ENCODE measurements at regions not wholly inside any gene's neighbourhood (a gene's known extent, or its start where the extent isn't known, plus 50 kb on each side); places are given as distances from the start of the nearest gene placed in this dataset.
"Not testable (repeated sequence)": the region's sequence is repeated elsewhere in the genome, so short reads cannot be mapped to it uniquely, and the experiment has no call there.

DNA sequence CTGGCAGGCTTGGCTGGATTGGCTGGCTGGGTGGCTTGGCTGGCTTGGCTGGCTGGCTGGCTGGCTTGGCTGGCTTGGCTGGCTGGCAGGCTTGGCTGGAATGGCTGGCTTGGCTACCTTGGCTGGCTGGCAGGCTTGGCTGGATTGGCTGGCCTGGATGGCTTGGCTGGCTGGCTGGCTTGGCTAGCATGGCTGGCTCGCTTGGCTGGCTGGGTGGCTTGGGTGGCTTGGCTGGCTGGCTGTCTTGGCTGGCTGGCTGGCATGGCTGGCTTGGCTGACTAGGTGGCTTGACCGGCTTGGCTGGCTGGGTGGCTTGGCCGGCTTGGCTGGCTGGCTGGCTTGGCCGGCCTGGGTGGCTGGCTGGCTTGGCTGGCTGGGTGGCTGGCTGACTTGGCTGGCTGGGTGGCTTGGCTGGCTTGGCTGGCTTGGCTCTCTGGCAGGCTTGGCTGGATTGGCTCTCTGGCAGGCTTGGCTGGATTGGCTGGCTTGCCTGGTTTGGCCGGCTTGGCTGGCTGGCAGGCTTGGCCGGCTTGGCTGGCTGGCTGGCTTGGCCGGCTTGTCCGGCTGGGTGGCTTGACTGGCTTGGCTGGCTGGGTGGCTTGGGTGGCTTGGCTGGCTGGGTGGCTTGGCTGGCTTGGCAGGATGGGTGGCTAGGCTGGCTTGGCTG lies 440.9 kb downstream of the GOLGA6L6 start:
- H3K4me1 ChIP-seq (ENCODE audit: control insufficient read depth, insufficient read depth, low read length); DNase-seq; H3K9me3 ChIP-seq (replicated peaks; ENCODE audit: control insufficient read depth, low read depth, low read length); H3K27me3 ChIP-seq (ENCODE audit: control insufficient read depth, insufficient read depth, low read length); H3K36me3 ChIP-seq (ENCODE audit: control insufficient read depth, insufficient read depth, low read length); H3K4me3 ChIP-seq (ENCODE audit: low read length); H3K27ac ChIP-seq (ENCODE audit: low read length): not testable (repeated sequence)
- no CpG with 5 or more reads among the region's 8 CpGs for WGBS (ENCODE audit: insufficient coverage)

DNA sequence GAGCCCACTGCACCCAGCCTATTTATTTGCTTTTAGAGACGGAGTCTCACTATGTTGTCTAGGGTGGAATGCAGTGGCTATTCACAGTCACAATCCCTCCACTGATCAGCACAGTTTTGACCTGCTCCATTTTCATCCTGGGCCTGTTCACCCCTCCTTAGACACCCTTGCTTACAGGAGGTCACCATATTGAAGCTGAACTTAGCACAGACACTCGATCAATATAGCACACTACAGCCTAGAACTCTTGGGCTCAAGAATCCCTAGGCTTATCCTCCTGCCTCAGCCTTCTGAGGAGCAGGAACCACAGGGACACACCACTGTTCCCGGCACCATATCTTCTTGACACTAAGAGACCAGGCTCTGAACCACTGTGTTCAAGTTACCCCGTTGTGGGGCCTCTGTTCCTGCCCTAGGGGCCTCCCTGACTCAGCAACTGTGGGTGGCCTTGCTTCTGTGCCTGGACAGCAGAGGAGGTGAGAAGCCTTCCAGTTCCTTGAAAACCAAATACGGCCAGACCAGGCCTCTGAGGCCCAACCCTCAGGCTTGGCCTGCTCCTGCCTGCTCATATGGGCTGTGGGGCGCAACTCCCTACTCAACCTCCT lies 445.8 kb downstream of the GOLGA6L6 start:
- H3K9me3 ChIP-seq (replicated peaks; ENCODE audit: control insufficient read depth, low read depth, low read length); H3K27ac ChIP-seq (ENCODE audit: low read length); DNase-seq; H3K36me3 ChIP-seq (ENCODE audit: control insufficient read depth, insufficient read depth, low read length); H3K4me3 ChIP-seq (ENCODE audit: low read length); H3K27me3 ChIP-seq (ENCODE audit: control insufficient read depth, insufficient read depth, low read length); H3K4me1 ChIP-seq (ENCODE audit: control insufficient read depth, insufficient read depth, low read length): not testable (repeated sequence)
- WGBS (ENCODE audit: insufficient coverage) = no CpG with 5 or more reads among the region's 6 CpGs

DNA sequence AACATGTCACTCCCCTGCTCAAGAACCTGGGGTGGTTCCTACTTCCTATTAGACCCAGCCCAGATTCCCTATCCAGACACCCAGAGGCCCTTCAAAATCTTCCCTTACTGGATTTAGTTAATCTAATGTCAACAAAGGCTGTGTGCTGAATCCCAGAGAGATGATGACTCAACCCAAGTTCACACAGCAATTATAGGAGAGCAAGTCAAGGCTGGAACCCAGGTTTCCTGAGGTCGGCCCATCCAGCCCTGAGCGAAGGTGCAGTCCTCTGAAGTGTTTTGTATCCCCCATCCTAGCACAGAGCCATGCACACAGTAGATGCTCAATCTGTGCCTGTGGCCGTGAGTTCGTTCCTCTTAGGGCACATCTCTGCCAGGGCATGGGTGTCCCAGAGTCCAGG lies 452.1 kb downstream of the GOLGA6L6 start:
- no CpG with 5 or more reads among the region's 4 CpGs for WGBS (ENCODE audit: insufficient coverage)
- H3K4me1 ChIP-seq (ENCODE audit: control insufficient read depth, insufficient read depth, low read length); DNase-seq; H3K9me3 ChIP-seq (replicated peaks; ENCODE audit: control insufficient read depth, low read depth, low read length); H3K27me3 ChIP-seq (ENCODE audit: control insufficient read depth, insufficient read depth, low read length); H3K27ac ChIP-seq (ENCODE audit: low read length); H3K4me3 ChIP-seq (ENCODE audit: low read length); H3K36me3 ChIP-seq (ENCODE audit: control insufficient read depth, insufficient read depth, low read length): not testable (repeated sequence)

DNA sequence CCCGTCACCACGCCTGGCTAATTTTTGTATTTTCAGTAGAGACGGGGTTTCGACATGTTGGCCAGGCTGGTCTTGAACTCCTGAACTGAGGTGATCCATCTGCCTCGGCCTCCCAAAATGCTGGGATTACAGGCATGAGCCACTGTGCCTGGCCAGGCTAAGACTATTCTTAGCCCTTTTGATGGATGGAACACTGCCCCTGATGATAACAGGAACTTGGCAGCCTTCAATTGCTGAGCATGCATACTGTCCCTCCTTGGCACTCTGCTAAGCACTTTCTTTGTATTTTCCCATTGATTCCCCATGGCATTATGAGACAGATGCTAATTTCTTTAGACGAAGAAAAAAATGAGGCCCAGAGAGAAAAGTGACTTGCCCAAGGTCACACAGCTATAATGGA lies 457.6 kb downstream of the GOLGA6L6 start:
- H3K36me3 ChIP-seq (ENCODE audit: control insufficient read depth, insufficient read depth, low read length); H3K27ac ChIP-seq (ENCODE audit: low read length); H3K4me1 ChIP-seq (ENCODE audit: control insufficient read depth, insufficient read depth, low read length); H3K27me3 ChIP-seq (ENCODE audit: control insufficient read depth, insufficient read depth, low read length); H3K4me3 ChIP-seq (ENCODE audit: low read length); DNase-seq; H3K9me3 ChIP-seq (replicated peaks; ENCODE audit: control insufficient read depth, low read depth, low read length): not testable (repeated sequence)
- no CpG with 5 or more reads among the region's 6 CpGs for WGBS (ENCODE audit: insufficient coverage)

DNA sequence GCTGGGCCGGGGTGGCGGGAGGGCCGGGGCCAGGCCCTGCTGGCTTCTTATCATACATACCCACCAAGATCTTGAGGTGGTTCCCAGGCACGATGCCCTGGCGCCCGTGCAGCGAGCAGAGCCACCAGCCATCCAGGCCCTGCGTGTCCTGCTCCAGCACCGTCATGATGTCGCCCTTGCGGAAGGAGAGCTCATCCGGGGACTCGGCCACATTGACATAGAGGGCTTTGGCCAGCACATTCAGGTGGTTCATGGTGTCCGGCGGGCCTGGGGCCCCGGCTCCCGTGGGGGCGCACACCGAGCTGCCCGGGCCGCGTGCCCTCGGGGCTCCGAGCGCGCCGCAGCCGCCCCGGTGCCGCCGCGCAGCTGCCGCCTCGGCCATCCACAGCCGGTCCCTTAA lies 467.5 kb downstream of the GOLGA6L6 start:
- not testable (repeated sequence) for H3K27ac ChIP-seq (ENCODE audit: low read length)

DNA sequence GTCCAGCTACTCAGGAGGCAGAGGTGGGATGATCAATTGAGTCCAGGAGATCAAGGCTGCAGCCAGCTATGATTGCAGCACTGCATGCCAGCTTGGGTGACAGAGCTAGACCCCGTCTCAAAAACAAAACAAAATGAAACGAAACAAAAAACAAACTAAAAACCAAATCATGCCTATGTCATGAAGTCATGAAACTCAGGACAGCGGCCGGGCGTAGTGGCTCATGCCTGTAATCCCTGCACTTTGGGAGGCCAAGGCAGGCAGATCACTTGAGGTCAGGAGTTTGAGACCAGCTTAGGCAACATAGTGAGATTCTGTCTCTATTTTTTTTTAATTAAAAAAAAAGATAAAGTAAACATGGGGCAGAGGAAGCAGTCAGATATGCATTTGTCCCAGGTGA lies 472.6 kb downstream of the GOLGA6L6 start:
- H3K27me3 ChIP-seq (ENCODE audit: control insufficient read depth, insufficient read depth, low read length); H3K4me1 ChIP-seq (ENCODE audit: control insufficient read depth, insufficient read depth, low read length); H3K27ac ChIP-seq (ENCODE audit: low read length); H3K36me3 ChIP-seq (ENCODE audit: control insufficient read depth, insufficient read depth, low read length); DNase-seq; H3K4me3 ChIP-seq (ENCODE audit: low read length); H3K9me3 ChIP-seq (replicated peaks; ENCODE audit: control insufficient read depth, low read depth, low read length): not testable (repeated sequence)
- WGBS (ENCODE audit: insufficient coverage) = no CpG with 5 or more reads among the region's 5 CpGs

More for the DNA sequence above, 467.5 kb downstream of the GOLGA6L6 start:
- not testable (repeated sequence) for DNase-seq; H3K36me3 ChIP-seq (ENCODE audit: control insufficient read depth, insufficient read depth, low read length); H3K27me3 ChIP-seq (ENCODE audit: control insufficient read depth, insufficient read depth, low read length); H3K4me3 ChIP-seq (ENCODE audit: low read length); H3K9me3 ChIP-seq (replicated peaks; ENCODE audit: control insufficient read depth, low read depth, low read length); H3K4me1 ChIP-seq (ENCODE audit: control insufficient read depth, insufficient read depth, low read length)
- WGBS (ENCODE audit: insufficient coverage) = 95% methylated on average over 10 of the region's 35 CpGs

DNA sequence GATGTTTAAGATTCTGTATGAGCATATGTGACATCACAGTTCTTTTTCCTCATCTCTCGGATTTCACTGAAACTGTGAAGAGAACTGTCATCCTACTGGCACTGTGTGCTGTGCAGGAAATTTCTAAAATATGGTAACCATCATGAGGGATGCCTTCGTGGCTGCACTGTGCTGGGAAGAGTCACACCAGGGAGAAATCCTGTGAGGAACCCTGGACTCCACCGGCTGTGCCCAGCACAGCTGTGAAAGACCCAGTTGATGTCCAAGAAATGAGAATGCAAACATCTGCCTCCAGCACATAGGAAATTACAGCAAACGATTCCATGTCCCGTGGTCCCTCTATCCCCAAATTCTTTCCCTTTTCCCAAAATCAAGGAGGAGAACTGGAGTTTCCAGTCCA lies 475.4 kb downstream of the GOLGA6L6 start:
- H3K9me3 ChIP-seq (replicated peaks; ENCODE audit: control insufficient read depth, low read depth, low read length); H3K36me3 ChIP-seq (ENCODE audit: control insufficient read depth, insufficient read depth, low read length); H3K27me3 ChIP-seq (ENCODE audit: control insufficient read depth, insufficient read depth, low read length); H3K4me3 ChIP-seq (ENCODE audit: low read length); H3K27ac ChIP-seq (ENCODE audit: low read length); H3K4me1 ChIP-seq (ENCODE audit: control insufficient read depth, insufficient read depth, low read length); DNase-seq: not testable (repeated sequence)
- 0% methylated on average over 1 of the region's 5 CpGs for WGBS (ENCODE audit: insufficient coverage)

DNA sequence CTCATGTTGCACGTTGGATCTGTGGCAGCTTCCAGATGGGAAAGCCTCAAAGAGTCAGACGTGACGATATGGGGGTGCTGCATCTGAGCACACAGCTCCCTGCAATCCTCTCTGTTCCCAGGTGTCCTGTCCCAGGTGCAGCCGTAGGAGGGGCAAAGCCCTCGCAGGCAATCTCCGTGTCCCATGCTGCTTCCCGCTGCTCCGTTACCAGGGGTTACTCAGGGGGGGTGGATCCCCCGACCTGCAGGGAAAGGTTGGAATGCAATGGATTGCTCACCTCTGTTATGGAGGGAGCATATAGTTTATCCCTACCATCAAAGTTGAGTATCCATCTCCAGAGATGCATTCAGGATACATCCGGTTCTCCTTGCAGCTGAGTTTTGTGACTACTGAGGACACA lies 476.1 kb downstream of the GOLGA6L6 start:
- not testable (repeated sequence) for H3K27ac ChIP-seq (ENCODE audit: low read length); H3K9me3 ChIP-seq (replicated peaks; ENCODE audit: control insufficient read depth, low read depth, low read length); DNase-seq; H3K4me3 ChIP-seq (ENCODE audit: low read length); H3K27me3 ChIP-seq (ENCODE audit: control insufficient read depth, insufficient read depth, low read length); H3K36me3 ChIP-seq (ENCODE audit: control insufficient read depth, insufficient read depth, low read length); H3K4me1 ChIP-seq (ENCODE audit: control insufficient read depth, insufficient read depth, low read length)
- whole genome bisulfite sequencing (ENCODE audit: insufficient coverage) = no CpG with 5 or more reads among the region's 10 CpGs

DNA sequence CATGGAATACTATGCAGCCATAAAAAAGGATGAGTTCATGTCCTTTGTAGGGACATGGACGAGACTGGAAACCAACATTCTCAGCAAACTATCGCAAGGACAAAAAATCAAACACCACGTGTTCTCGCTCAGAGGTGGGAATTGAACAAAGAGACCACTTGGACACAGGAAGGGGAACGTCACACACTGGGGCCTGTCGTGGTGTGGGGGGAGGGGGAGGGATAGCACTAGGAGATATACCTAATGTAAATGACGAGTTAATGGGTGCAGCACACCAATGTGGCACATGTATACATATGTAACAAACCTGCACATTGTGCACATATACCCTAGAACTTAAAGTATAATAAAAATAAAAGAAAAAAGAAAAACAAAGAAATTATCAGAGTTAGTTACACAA lies 478.4 kb downstream of the GOLGA6L6 start:
- not testable (repeated sequence) for H3K27me3 ChIP-seq (ENCODE audit: control insufficient read depth, insufficient read depth, low read length); H3K27ac ChIP-seq (ENCODE audit: low read length); DNase-seq; H3K4me3 ChIP-seq (ENCODE audit: low read length); H3K36me3 ChIP-seq (ENCODE audit: control insufficient read depth, insufficient read depth, low read length); H3K9me3 ChIP-seq (replicated peaks; ENCODE audit: control insufficient read depth, low read depth, low read length); H3K4me1 ChIP-seq (ENCODE audit: control insufficient read depth, insufficient read depth, low read length)
- WGBS (ENCODE audit: insufficient coverage) = 77% methylated on average over 5 of the region's 7 CpGs

DNA sequence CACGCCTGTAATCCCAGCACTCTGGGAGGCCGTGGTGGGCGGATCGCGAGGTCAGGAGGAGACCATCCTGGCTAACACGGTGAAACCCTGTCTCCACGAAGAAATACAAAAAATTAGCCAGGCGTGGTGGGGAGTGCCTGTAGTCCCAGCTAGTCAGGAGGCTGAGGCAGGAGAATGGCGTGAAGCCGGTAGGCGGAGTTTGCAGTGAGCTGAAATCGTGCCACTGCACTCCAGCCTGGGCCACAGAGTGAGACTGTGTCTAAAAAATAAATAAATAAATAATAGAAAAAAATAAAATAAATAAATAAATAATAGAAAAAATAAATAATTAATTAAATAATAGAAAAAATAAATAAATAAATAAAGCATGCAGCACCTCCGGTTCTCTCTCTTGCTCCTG lies 480.8 kb downstream of the GOLGA6L6 start:
- WGBS (ENCODE audit: insufficient coverage) = 75% methylated on average over 4 of the region's 13 CpGs
- not testable (repeated sequence) for DNase-seq; H3K4me3 ChIP-seq (ENCODE audit: low read length); H3K4me1 ChIP-seq (ENCODE audit: control insufficient read depth, insufficient read depth, low read length); H3K27ac ChIP-seq (ENCODE audit: low read length); H3K27me3 ChIP-seq (ENCODE audit: control insufficient read depth, insufficient read depth, low read length); H3K36me3 ChIP-seq (ENCODE audit: control insufficient read depth, insufficient read depth, low read length); H3K9me3 ChIP-seq (replicated peaks; ENCODE audit: control insufficient read depth, low read depth, low read length)

DNA sequence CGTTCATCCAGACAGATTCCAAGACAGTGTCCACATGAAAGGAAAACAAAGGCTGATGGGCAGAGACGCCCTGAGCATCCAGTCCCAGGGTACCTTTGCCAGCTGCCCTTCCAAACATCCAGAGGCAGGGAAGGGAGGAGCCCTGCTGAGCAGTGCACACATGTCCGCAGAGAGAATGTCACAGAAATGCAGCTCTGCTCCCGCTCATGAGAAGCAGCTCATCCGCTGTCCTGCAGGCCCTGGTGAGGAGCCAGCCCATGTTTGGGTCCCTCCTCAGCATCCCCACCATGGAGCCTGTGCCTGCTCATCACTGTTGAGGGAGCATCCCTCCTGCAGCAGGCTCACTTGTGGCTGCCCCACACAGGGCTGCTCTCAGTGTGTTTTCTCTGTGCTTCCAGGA lies 484.7 kb downstream of the GOLGA6L6 start:
- H3K9me3 ChIP-seq (replicated peaks; ENCODE audit: control insufficient read depth, low read depth, low read length); DNase-seq; H3K36me3 ChIP-seq (ENCODE audit: control insufficient read depth, insufficient read depth, low read length); H3K27ac ChIP-seq (ENCODE audit: low read length); H3K27me3 ChIP-seq (ENCODE audit: control insufficient read depth, insufficient read depth, low read length); H3K4me1 ChIP-seq (ENCODE audit: control insufficient read depth, insufficient read depth, low read length); H3K4me3 ChIP-seq (ENCODE audit: low read length): not testable (repeated sequence)
- whole genome bisulfite sequencing (ENCODE audit: insufficient coverage) = no CpG with 5 or more reads among the region's 5 CpGs
